Transverse colon (tissue), 4 donors: ENCODE measurements at regions not wholly inside any gene's neighbourhood (a gene's known extent, or its start where the extent isn't known, plus 50 kb on each side); places are given as distances from the start of the nearest gene placed in this dataset.

Experiments
- DNase-seq: peaks from one replicate; pipeline ENCODE4 v3.0.0-alpha.2; 2019
- H3K27ac ChIP-seq, 4 donors: fragments of 200-600 bp; sonication (generic); 2 replicates each; pipeline ENCODE4 v1.5.1; 2016 to 2018; ENCODE audit warnings: inconsistent platforms in 4 of 4
- H3K27me3 ChIP-seq: fragments of 200-600 bp; sonication (generic); 2 replicates; pipeline ENCODE4 v1.5.1; 2017; ENCODE audit warnings: inconsistent platforms
- H3K36me3 ChIP-seq, 4 donors: fragments of 200-600 bp; sonication (generic); 2 replicates each; pipeline ENCODE4 v1.5.1; 2017 to 2019; ENCODE audit warnings: inconsistent platforms in 4 of 4
- H3K4me1 ChIP-seq, 4 donors: fragments of 200-600 bp; sonication (generic); 2 replicates each; pipeline ENCODE4 v1.5.1; 2017 to 2020; ENCODE audit warnings: inconsistent platforms in 4 of 4
- H3K4me3 ChIP-seq, 4 donors: fragments of 200-600 bp; sonication (generic); 1 replicate in 1 of 4; 2 replicates in 3 of 4; pipeline versions ENCODE4 v1.5.1 to v1.6.1; 2017 to 2019; ENCODE audit warnings: inconsistent platforms in 4 of 4
- H3K9me3 ChIP-seq, 2 donors: fragments of 200-600 bp; sonication (generic); 2 replicates each; pipeline ENCODE4 v1.5.1; 2017 to 2019; ENCODE audit warnings: inconsistent platforms in 2 of 2
- CTCF ChIP-seq, 5 experiments: fragments of 200-600 bp in 3 of 5; fragments of 450-650 bp in 2 of 5; sonication (generic) in 3 of 5; IDR thresholded peaks; 1 replicate in 2 of 5; 2 replicates in 3 of 5; pipeline ENCODE4 v1.5.1; 2016 to 2017; ENCODE audit warnings: antibody characterized with exemption in 5 of 5, inconsistent platforms in 3 of 5, mild to moderate bottlenecking in 2 of 5, moderate library complexity in 1 of 5
- EP300 ChIP-seq: sonication (generic); formaldehyde crosslinking; IDR thresholded peaks from one replicate; pipeline ENCODE4 v1.6.1; 2017; ENCODE audit warnings: antibody characterized with exemption, low read depth
- POLR2A ChIP-seq: fragments of 450-650 bp; IDR thresholded peaks from one replicate; pipeline ENCODE4 v1.6.1; 2016; ENCODE audit warnings: antibody characterized with exemption, mild to moderate bottlenecking, moderate library complexity
- POLR2AphosphoS5 ChIP-seq, 3 donors: sonication (generic); formaldehyde crosslinking; IDR thresholded peaks; one replicate each; pipeline ENCODE4 v1.6.1; 2016; ENCODE audit warnings: antibody characterized with exemption in 3 of 3
- WGBS, 2 donors: methylation state at CpG; one replicate each; pipeline ENCODE4 v1.1.5; 2018; ENCODE audit warnings: low coverage in 1 of 2; 5-methylcytosine and 5-hydroxymethylcytosine counted together
- in situ Hi-C, 4 donors: fragments of 200-750 bp; cut with MboI; loops; one replicate each; pipeline versions ENCODE4 v1.15.0 to v1.15.1; 2017; ENCODE audit warnings: low sequenced_read_pairs in 3 of 4, low pct_ligation_motif_present in 1 of 4, low pct_unique_long_range_greater_than_20kb in 1 of 4
- intact Hi-C: fragments of 100-400 bp; cut with DNase I; formaldehyde crosslinking; loops from one replicate; pipeline ENCODE4 v1.15.1; 2023; ENCODE audit warnings: low total_unique reads

- no peaks in the 10 kb centered on the region for H3K36me3 ChIP-seq
- no peak for DNase-seq
- H3K27me3 ChIP-seq, result no peaks in the 10 kb centered on the region
- intact Hi-C loops (no loop called here), in situ Hi-C loops (no loop called here)
- peaks cover 0 to 26% (median 7%) of the 10 kb centered on the region in 4 donors for H3K4me1 ChIP-seq
- TF ChIP-seq POLR2AphosphoS5 (IDR thresholded peaks at IDR 0.05) (no peak), EP300 (no peak)
- H3K4me3 ChIP-seq, result no peak overlapping the region
- no peak overlapping the region for H3K27ac ChIP-seq
- 67 to 69% methylated on average over 1 of the region's 1 CpG for WGBS, 2 donors
- no peaks in the 10 kb centered on the region for H3K9me3 ChIP-seq
These were observed 440.0 kb downstream of the PDCD6IP start for GRCh38 chr3:34238407-34238806.

GRCh38 chr3:34239287-34239686, 440.9 kb downstream of the PDCD6IP start:
- Histone ChIP-seq H3K9me3 (no peaks in the 10 kb centered on the region), H3K4me1 (peaks cover 0 to 26% (median 7%) of the 10 kb centered on the region in 4 donors), H3K4me3 (no peak overlapping the region), H3K36me3 (no peaks in the 10 kb centered on the region), H3K27ac (peak overlapping the region; percentile 1 to 55 (median 34)), H3K27me3 (no peaks in the 10 kb centered on the region)
- in situ Hi-C loops, result no loop called here
- DNase-seq, result no peak
- WGBS, 2 donors, result 41 to 77% methylated on average over 4 of the region's 4 CpGs
- TF ChIP-seq EP300 (no peak), POLR2A (no peak), POLR2AphosphoS5 (IDR thresholded peaks at IDR 0.05) (peak in 1 of 3 donors; percentile 27)
- intact Hi-C loops, result no loop called here

DNA sequence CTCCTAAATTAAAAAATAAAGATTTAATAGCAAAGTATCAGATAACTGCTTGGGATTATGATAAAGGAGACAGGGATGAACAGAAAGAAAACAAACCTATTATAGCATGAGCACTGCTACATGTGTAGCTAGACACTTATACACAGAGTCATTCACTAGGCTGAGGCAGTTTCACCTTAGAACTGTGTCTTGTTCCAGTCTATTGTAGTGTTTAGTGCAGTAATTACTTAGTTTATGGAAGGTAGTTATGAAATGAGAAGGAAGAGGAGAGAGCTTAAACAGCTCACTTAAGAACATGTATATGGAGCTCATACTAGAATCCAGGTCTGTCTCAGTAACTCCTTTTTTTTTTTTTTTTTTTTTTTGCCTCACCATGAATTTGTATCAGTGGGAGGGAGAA, 441.4 kb downstream of the PDCD6IP start:
- peak overlapping the region; percentile 1 to 55 (median 34) for H3K27ac ChIP-seq
- peaks cover 0 to 26% (median 7%) of the 10 kb centered on the region in 4 donors for H3K4me1 ChIP-seq
- intact Hi-C loops (no loop called here), in situ Hi-C loops (no loop called here)
- DNase-seq, result no peak
- no peaks in the 10 kb centered on the region for H3K27me3 ChIP-seq
- TF ChIP-seq EP300, result no peak
- TF ChIP-seq POLR2AphosphoS5 (IDR thresholded peaks at IDR 0.05), result no peak
- TF ChIP-seq POLR2A, result no peak
- H3K36me3 ChIP-seq, result no peaks in the 10 kb centered on the region
- H3K4me3 ChIP-seq, result no peak overlapping the region
- no peaks in the 10 kb centered on the region for H3K9me3 ChIP-seq

GRCh38 chr3:34247401-34247800, 449.0 kb downstream of the PDCD6IP start:
- Histone ChIP-seq H3K4me1 (no peaks in the 10 kb centered on the region), H3K9me3 (no peaks in the 10 kb centered on the region), H3K36me3 (no peaks in the 10 kb centered on the region), H3K27me3 (no peaks in the 10 kb centered on the region), H3K27ac (no peak overlapping the region), H3K4me3 (no peak overlapping the region)
- WGBS, 2 donors, result 83 to 92% methylated on average over 1 of the region's 1 CpG
- DNase-seq, result no peak
- in situ Hi-C loops (no loop called here), intact Hi-C loops (no loop called here)
- no peak for TF ChIP-seq CTCF (IDR thresholded peaks at IDR 0.05)
- TF ChIP-seq EP300, result no peak
- no peak for TF ChIP-seq POLR2AphosphoS5 (IDR thresholded peaks at IDR 0.05)
- TF ChIP-seq POLR2A, result no peak

- Histone ChIP-seq H3K36me3 (no peaks in the 10 kb centered on the region), H3K4me1 (no peaks in the 10 kb centered on the region), H3K27ac (no peak overlapping the region), H3K9me3 (no peaks in the 10 kb centered on the region), H3K27me3 (no peaks in the 10 kb centered on the region), H3K4me3 (no peak overlapping the region)
- in situ Hi-C loops, result no loop called here
- 56 to 57% methylated on average over 1 to 2 of the region's 2 CpGs for WGBS, 2 donors
- DNase-seq, result no peak
- intact Hi-C loops, result no loop called here
- TF ChIP-seq POLR2A (no peak), POLR2AphosphoS5 (IDR thresholded peaks at IDR 0.05) (no peak), CTCF (IDR thresholded peaks at IDR 0.05) (no peak), EP300 (no peak)
These were observed 449.9 kb downstream of the PDCD6IP start for GRCh38 chr3:34248352-34248751.

GRCh38 chr3:34254285-34254684, 455.9 kb downstream of the PDCD6IP start:
- Histone ChIP-seq H3K9me3 (no peaks in the 10 kb centered on the region), H3K27ac (no peak overlapping the region), H3K27me3 (no peaks in the 10 kb centered on the region), H3K4me3 (no peak overlapping the region), H3K4me1 (peaks cover 0 to 10% (median 4%) of the 10 kb centered on the region in 4 donors), H3K36me3 (no peaks in the 10 kb centered on the region)
- WGBS, 2 donors, result 79 to 82% methylated on average over 1 to 2 of the region's 2 CpGs
- in situ Hi-C loops, result no loop called here
- TF ChIP-seq EP300 (no peak), POLR2AphosphoS5 (IDR thresholded peaks at IDR 0.05) (no peak), POLR2A (no peak), CTCF (IDR thresholded peaks at IDR 0.05) (no peak)
- intact Hi-C loops, result no loop called here
- no peak for DNase-seq
